DMS 273 (cell line): ENCODE measurements at regions not wholly inside any gene's neighbourhood (a gene's known extent, or its start where the extent isn't known, plus 50 kb on each side); places are given as distances from the start of the nearest gene placed in this dataset.

ENCODE experiments used
- DNase-seq: peaks from one replicate; lab custom pipeline; 2025; ENCODE audit not compliant: unreplicated experiment; lab: John Stamatoyannopoulos, UW

GRCh38 chr13:47829690-47830089 is 171.4 kb downstream of the SUCLA2 start:
- DNase-seq = no peak

- DNase-seq = no peak
Observed at GRCh38 chr13:47826471-47826870, 174.6 kb downstream of the SUCLA2 start.

DNA sequence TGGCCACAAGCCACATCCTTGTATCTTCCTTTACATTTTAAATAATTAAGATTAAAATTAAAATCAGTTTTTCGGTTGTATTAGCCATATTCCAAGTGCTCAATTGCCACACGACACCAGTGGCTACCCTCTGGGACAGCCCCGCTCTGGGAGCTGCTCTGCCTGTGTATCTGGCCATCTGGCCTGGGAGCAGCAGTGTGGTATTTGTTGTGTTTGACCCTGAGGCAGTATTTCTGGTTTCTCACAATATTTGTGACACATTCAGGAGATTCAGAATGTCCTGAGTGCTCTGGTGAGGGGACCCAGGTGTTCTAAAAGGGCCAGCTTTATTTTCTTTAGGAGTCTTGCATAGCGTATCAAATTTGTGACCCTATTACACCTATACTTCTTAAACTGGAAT is 179.0 kb downstream of the SUCLA2 start:
- DNase-seq = no peak

DNA sequence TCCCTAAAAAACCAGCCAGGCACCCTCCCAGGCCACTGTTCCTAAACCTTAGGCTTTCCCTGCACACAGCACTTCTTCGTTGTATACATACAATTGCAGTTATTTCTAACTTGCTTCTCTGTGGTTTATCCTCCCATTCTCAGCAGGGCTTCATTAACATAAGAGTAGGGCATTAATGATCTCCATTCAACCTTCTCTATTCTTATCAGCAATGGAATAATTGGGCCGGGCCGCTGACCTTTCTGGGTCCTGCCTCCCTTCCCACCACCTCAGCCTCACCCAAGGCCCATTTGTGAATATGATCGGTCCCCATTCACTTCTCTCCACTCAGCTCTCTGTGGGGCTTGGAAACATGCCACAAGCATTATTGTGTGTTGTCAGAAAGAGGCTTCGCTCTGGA is 184.2 kb downstream of the SUCLA2 start:
- no peak for DNase-seq

DNA sequence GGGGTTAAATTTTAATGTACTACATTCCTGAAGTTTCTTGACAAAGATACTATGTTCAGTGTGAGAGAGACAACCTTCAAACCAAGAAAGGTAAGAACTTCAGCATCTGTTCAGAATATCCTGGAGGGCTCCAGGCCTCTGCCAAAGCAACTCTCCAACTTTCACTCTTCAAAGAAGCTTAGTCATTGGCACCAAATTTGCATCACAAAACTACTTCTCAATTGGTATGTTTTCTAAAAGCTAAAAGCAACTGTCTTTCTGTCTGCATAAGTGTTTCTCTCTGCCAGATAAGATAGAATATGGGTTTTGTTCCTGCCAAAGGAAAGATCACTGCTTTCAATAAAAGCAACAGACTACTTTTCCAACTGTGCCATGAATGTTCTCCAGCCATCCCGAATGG is 187.4 kb downstream of the SUCLA2 start:
- DNase-seq = no peak

DNA sequence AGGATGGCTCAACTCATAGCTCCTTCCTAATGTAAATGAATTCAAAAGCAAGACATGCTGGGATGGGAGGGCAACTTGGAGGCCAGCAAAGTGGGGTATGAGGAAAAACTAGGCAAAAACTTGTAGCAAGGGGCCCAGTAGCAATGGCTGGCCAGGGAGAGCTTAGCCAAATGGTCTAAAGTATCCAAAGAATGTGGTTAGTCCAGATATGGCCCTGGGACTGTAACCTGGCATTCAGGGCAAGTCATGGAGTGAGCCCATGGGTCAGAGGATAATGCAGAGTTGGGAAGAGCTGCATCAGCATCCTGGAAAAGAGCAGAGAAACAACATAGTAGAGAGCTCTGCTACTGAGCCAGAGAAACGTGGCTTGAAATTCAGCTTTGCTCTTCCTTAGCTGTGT is 191.7 kb downstream of the SUCLA2 start:
- no peak for DNase-seq

GRCh38 chr13:47803131-47803530 is 197.9 kb downstream of the SUCLA2 start:
- DNase-seq = no peak

GRCh38 chr13:47801555-47801954 is 199.5 kb downstream of the SUCLA2 start:
- no peak for DNase-seq

- no peak for DNase-seq
Observed at GRCh38 chr13:47800593-47800992, 200.5 kb downstream of the SUCLA2 start.

- DNase-seq = peak; percentile 18
Observed at GRCh38 chr13:47798906-47799305, 202.2 kb downstream of the SUCLA2 start.

DNA sequence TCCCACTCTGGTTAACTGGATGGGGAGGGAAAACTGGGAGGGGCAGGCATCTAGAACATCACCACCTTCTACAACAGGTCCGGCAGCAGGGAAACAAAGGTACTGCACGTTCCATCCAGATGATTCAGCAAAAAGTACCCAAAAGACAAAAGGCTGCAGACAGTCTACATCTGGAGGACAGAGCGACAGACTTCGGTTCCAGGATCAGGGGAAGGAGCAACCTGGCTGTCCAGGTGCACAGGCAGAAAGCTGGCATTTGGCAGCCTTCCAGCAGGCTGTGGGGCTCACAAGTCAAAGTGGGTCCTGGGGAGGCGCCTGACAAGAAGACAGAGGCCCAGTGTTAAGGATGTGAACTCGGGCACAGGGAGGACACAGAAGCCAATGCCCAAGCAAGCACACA is 202.9 kb downstream of the SUCLA2 start:
- DNase-seq = no peak

DNA sequence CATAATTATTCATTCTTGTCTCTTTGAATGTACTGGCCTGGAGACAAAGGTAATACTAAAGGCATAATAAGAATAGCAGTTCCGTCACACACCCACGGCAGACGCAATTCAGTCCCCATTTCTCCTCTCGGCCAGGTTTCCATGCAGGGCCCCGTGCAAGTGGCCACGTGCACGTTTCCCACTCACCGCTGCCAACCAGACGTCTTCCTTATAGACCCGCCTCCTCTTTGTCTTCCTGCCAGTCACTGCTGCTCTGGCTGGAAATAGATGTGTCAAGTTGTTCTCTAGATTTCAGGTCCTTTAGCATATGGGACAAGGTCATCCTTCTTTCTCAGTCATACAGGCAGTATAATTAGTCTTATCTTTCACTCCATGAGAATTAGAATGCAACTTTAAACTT is 204.3 kb downstream of the SUCLA2 start:
- no peak for DNase-seq

DNA sequence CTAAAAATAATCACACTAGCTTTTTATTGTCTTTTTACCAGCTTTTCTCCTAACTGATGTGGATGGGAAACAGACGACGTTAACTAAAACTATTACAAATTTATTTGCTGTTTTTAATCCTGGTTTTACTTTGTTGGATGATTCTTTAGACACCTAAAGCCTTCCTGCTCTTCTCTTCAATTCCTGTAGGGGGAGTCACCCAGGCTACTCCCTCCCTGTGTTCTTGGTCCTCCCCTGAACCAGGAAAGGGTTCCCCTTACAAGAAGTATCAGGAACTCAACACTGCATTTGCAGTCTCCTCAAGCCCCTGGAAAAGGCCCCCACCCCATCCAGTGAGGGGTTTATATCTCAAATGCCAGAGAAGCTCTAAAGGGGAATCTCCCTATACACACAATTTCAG is 206.1 kb downstream of the SUCLA2 start:
- peak; percentile 20 for DNase-seq

DNA sequence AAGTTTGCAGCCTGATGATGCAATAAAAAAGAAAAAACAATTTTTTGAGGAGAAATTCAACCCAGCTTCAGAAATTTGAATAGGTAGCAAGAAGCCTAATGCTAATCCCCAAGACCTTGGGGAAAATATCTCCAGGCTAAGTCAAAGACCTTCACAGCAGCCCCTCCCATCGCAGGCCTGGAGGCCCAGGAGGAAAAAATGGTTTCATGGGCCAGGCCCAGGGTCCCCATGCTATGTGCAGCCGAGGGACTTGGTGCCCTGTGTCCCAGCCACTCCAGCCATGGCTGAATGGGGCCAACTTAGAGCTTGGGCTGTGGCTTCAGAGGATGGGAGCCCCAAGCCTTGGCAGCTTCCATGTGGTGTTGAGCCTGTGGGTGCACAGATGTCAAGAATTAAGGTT is 210.3 kb downstream of the SUCLA2 start:
- DNase-seq = no peak

DNA sequence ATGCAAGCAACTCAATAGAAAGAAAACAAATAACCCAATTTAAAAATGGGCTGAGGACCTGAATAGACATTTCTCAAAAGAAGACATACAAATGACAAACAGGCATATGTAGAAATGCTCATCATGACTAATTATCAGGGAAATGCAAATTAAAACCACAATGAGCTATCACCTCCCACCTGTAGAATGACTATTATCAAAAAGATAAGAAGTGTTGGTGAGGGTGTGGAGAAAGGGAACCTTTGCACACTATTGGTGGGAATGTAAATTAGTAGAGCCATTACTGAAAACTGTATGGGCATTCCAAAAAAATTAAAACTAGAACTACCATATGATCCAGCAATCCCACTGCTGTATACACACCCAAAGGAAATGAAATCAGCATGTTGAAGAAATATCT is 212.2 kb downstream of the SUCLA2 start:
- no peak for DNase-seq

- no peak for DNase-seq
Observed at GRCh38 chr13:47774671-47774994, 226.4 kb downstream of the SUCLA2 start.

GRCh38 chr13:47764817-47765216 is 236.3 kb downstream of the SUCLA2 start:
- DNase-seq = no peak

DNA sequence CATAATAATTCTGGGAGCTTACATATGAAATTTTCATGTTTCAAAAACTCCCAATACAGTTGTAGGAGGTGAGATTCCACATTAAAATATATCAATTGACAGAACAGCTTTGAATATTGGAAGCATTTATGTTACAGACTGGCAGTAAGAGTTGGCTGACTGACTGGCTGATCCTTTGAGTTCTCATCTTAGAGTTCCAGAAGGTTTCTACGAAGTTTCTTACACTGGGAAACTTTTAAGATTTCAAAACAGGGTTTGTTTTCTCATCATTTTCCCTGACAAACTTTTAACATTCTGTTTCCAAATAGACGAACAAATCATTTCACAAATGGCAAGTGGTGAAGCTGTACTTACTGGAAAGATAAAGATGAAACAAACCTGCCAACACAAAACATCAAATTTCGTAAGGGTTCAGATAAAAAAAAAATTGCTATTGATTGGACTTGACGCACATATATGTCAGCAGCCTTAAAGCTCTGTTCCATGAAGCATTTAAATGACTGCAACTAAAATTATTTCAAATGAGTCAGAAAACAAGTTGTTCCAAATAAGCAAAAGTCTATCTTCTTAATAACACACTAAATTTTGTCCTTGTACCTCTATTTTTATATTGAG is 243.5 kb downstream of the SUCLA2 start:
- DNase-seq = no peak

DNA sequence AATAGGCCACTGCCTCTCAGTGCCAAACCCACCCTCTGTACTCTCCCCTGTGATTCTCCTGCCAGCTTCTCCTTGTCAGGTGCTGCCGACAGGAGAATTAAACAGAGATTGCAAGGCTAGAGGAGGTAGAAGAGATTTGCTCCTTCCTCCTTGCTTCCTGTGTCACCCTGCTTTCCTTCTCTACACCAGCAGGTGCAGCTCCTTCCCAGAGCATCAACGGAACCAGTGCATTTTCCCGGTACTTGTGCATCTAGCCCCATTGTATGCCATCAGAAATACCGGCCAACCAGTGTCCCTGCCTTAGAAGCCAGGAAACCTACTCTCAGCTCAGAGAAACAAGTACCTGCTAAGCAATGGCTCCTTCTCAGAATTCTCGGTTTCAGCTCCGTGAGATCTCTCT is 253.2 kb downstream of the SUCLA2 start:
- DNase-seq = no peak

- DNase-seq = no peak
Observed at GRCh38 chr13:47726394-47726793, 274.7 kb downstream of the SUCLA2 start.

GRCh38 chr13:47723898-47724297 is 277.2 kb downstream of the SUCLA2 start:
- DNase-seq = peak; percentile 2

GRCh38 chr13:47719164-47719563 is 281.9 kb downstream of the SUCLA2 start:
- no peak for DNase-seq

- DNase-seq = no peak
Observed at GRCh38 chr13:47718556-47718955, 282.5 kb downstream of the SUCLA2 start.

GRCh38 chr13:47708386-47708785 is 292.7 kb downstream of the SUCLA2 start:
- no peak for DNase-seq
